A673 (cell line): ENCODE measurements at regions not wholly inside any gene's neighbourhood (a gene's known extent, or its start where the extent isn't known, plus 50 kb on each side); places are given as distances from the start of the nearest gene placed in this dataset.

ENCODE experiments used
- BruUV-seq: library from RNA; stranded (reverse); fragments of 400-500 nt; replicated peaks from 2 replicates; lab custom pipeline; 2021; lab: Mats Ljungman, UMichigan
- CTCF ChIA-PET: fragments of 300-600 bp; sonication (Branson Sonifier 250); formaldehyde crosslinking; loops from one replicate; lab custom pipeline; 2022; ENCODE audit warnings: antibody characterized with exemption; lab: Charles Lee
- POLR2A ChIA-PET: fragments of 300-600 bp; sonication (Branson Sonifier 250); formaldehyde crosslinking; loops from one replicate; lab custom pipeline; 2022; ENCODE audit warnings: antibody characterized with exemption; ENCODE audit not compliant: low non-redundant PET; lab: Charles Lee
- DNase-seq: peaks from one replicate; pipeline ENCODE4 v3.0.0-alpha.2; 2015; ENCODE audit warnings: low spot score
- H3K27ac ChIP-seq: fragments of 200-600 bp; sonication (generic); 2 replicates; pipeline ENCODE4 v1.5.1; 2016; ENCODE audit warnings: mixed run types, low read depth, mild to moderate bottlenecking, mixed read lengths, antibody characterized with exemption, low read length; ENCODE audit not compliant: poor library complexity, severe bottlenecking
- H3K27me3 ChIP-seq: fragments of 200-600 bp; sonication (generic); replicated peaks from 2 replicates; pipeline ENCODE4 v1.6.1; 2017; ENCODE audit warnings: mixed run types, low read depth, mild to moderate bottlenecking, mixed read lengths, antibody characterized with exemption, low read length; ENCODE audit not compliant: insufficient read depth, poor library complexity
- H3K36me3 ChIP-seq: fragments of 200-600 bp; sonication (generic); 2 replicates; pipeline ENCODE4 v1.6.1; 2016; ENCODE audit warnings: mixed run types, mild to moderate bottlenecking, mixed read lengths, antibody characterized with exemption, low read length; ENCODE audit not compliant: insufficient read depth, poor library complexity, severe bottlenecking
- H3K4me1 ChIP-seq: fragments of 200-600 bp; sonication (generic); 2 replicates; pipeline ENCODE4 v1.6.1; 2017; ENCODE audit warnings: mixed run types, mild to moderate bottlenecking, mixed read lengths, antibody characterized with exemption, low read length; ENCODE audit not compliant: insufficient read depth, poor library complexity, severe bottlenecking
- H3K4me3 ChIP-seq: fragments of 200-600 bp; sonication (generic); 2 replicates; pipeline ENCODE4 v1.5.1; 2016; ENCODE audit warnings: low read depth, mixed run types, mild to moderate bottlenecking, mixed read lengths, low read length; ENCODE audit not compliant: poor library complexity, severe bottlenecking
- H3K9me3 ChIP-seq: fragments of 200-600 bp; sonication (generic); 2 replicates; pipeline ENCODE4 v1.6.1; 2016; ENCODE audit warnings: mixed run types, low read depth, mild to moderate bottlenecking, mixed read lengths, antibody characterized with exemption, low read length; ENCODE audit not compliant: poor library complexity, severe bottlenecking
- CTCF ChIP-seq: fragments of 300-800, 200-600 bp; sonication (generic); conservative IDR thresholded peaks from 2 replicates; pipeline ENCODE4 v1.5.1; 2017; ENCODE audit warnings: low read depth, mild to moderate bottlenecking, antibody characterized with exemption, low read length, moderate library complexity, mixed read lengths
- EZH2 ChIP-seq: fragments of 200-600 bp; sonication (generic); IDR thresholded peaks from 2 replicates; pipeline ENCODE4 v1.6.1; 2017; ENCODE audit warnings: borderline replicate concordance, low read depth, mild to moderate bottlenecking, mixed read lengths, antibody characterized with exemption, low read length; ENCODE audit not compliant: poor library complexity, severe bottlenecking
- intact Hi-C: fragments of 100-400 bp; cut with micrococcal nuclease; formaldehyde crosslinking; loops from one replicate; pipeline ENCODE4 v1.10.0; 2022; ENCODE audit not compliant: unreplicated experiment

GRCh38 chr1:118272884-118273283 is 87.9 kb upstream of the SPAG17 start:
- no peaks in the 10 kb centered on the region for H3K9me3 ChIP-seq
- ChIA-PET CTCF (no interaction called here), POLR2A (no interaction called here)
- H3K4me1 ChIP-seq: peaks cover 9% of the 10 kb centered on the region
- no peak for DNase-seq
- no peak for TF ChIP-seq CTCF
- TF ChIP-seq EZH2: no peak
- no peaks in the 10 kb centered on the region for H3K36me3 ChIP-seq
- no TSS peak for BruUV-seq
- no peak overlapping the region for H3K27ac ChIP-seq
- intact Hi-C loops: no loop called here
- H3K27me3 ChIP-seq: no peaks in the 10 kb centered on the region
- no peak overlapping the region for H3K4me3 ChIP-seq

GRCh38 chr1:118271883-118272282 is 86.9 kb upstream of the SPAG17 start:
- H3K36me3 ChIP-seq: no peaks in the 10 kb centered on the region
- no peaks in the 10 kb centered on the region for H3K27me3 ChIP-seq
- no peak overlapping the region for H3K27ac ChIP-seq
- no peak overlapping the region for H3K4me3 ChIP-seq
- ChIA-PET POLR2A (no interaction called here), CTCF (no interaction called here)
- H3K4me1 ChIP-seq: peaks cover 9% of the 10 kb centered on the region
- BruUV-seq: no TSS peak
- intact Hi-C loops: no loop called here
- DNase-seq: no peak
- TF ChIP-seq CTCF (no peak), EZH2 (no peak)
- no peaks in the 10 kb centered on the region for H3K9me3 ChIP-seq

GRCh38 chr1:118269598-118269997 is 84.6 kb upstream of the SPAG17 start:
- no TSS peak for BruUV-seq

More at GRCh38 chr1:118269598-118269997, 84.6 kb upstream of the SPAG17 start:
- TF ChIP-seq CTCF: no peak
- TF ChIP-seq EZH2: no peak
- intact Hi-C loops: no loop called here
- POLR2A ChIA-PET: no interaction called here
- Histone ChIP-seq H3K9me3 (no peaks in the 10 kb centered on the region), H3K4me1 (no peaks in the 10 kb centered on the region), H3K36me3 (no peaks in the 10 kb centered on the region), H3K27ac (no peak overlapping the region), H3K4me3 (no peak overlapping the region), H3K27me3 (no peaks in the 10 kb centered on the region)
- no peak for DNase-seq
- CTCF ChIA-PET: no interaction called here
